HG03097 (cell line): ENCODE measurements at regions not wholly inside any gene's neighbourhood (a gene's known extent, or its start where the extent isn't known, plus 50 kb on each side); places are given as distances from the start of the nearest gene placed in this dataset.

ENCODE experiments used
- ATAC-seq: cut with Tn5 transposase; IDR thresholded peaks from one replicate; pipeline ENCODE4 v1.9.1; 2021; ENCODE audit not compliant: unreplicated experiment, low FRiP score

DNA sequence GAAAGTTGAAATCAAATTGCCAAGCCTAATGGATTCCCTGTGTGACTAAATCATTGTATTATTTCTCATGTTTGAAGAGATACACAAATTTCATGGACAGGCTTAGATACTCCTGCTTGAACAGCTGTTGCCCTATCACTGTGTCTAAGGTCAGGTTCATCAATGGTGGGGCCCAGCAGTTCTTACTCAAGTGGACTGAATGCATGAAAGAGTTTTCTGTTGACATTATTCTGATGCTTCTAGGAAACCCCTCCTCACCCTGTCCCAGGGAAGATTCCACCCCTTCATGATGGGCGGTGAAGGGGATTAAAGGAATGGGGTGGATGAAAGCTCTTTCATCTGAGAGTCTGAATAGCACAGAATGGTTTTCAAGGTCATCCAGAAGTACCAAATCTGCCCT, 148.8 kb downstream of the INO80D start:
- ATAC-seq = no peak

DNA sequence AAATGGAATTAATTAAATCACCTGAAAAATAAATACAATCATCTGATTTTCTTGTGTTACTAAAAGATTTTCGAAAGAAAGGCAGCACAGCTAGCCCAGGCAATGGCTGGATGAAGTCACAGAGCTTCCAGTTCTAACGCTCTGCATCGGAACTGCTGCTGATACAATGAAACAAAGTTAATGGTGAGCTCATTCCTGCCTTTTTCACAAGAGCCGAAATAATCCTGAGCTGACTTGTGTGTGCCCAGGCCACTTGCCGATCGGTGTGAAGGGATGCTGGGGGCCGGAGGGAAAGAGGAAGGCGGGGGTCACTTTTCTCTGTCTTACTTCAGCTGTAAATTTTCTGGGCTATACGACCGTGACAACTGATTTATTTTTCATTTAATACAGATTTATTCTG, 149.5 kb downstream of the INO80D start:
- no peak for ATAC-seq

DNA sequence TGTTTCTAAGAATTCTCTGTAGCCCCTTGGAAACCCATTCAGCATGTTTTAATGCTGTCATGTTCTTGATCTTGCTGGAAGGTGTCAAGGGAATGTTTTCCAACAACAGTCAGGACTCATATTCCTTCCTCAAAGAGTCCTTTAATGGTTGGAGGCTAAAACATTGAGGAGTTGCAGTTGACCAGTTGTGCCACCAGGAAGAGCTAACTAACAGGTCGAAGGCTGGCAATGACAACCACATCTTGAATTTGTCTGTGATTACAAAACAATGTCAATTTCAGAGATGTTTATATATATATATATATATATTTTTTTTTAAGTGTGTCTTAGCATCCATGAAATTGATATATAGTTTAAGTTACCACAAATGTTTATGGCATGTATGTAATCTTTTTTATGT, 151.5 kb downstream of the INO80D start:
- no peak for ATAC-seq

DNA sequence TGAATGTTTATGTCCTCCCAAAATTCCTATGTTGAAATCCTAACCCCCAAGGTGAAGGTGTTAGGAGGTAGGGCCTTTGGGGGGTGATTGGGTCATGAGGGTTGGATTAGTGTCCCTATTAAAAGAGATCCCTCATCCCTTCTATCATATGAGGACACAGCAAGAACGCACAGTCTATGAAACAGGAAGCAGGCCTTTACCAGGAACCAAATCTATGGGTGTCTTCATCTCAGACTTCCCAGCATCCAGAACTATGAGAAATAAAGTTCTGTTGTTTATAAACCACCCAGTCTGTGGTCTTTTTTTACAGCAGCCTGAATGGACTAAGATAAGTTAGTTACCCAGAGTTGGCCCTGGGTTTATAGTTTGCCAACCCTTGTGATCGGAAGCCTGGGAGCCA, 153.1 kb downstream of the INO80D start:
- ATAC-seq = no peak

DNA sequence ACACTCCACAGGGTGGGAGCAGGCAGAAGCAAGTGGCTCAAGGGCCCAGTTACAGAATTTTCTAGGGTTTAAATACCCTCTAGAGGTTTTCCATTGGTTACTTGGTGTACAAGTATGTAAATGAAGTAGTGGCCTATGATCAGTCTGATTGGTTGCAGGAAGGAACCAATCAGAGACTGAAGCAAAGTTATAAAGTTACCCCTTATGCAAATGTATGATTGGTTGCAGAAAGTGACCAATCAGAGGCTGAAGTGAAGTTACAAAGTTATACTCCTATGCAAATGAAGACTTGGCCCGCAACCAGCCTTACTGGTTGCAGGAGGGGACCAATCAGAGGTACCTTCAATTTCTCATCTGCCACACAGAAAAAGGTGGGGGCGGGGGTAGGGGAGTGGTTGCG, 154.6 kb downstream of the INO80D start:
- no peak for ATAC-seq

DNA sequence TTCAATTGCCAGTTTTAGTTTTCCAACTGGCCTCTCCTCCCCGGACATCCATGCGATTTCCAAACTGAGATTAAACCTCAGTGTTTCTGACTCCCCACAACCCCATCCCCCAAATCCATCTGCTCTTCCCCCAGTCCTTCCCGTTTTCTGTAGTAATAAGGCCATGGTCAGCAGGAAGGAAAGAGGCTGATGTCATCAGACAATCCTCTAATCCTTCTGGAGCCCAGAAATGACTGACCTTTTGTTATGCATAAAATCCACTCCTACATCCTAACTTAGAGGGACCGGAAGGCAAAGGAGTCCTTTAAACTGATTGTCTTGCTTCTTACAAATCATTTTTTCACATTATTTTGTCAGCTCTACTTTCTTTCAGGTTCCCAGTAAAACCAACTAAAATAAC, 155.8 kb downstream of the INO80D start:
- ATAC-seq = no peak

DNA sequence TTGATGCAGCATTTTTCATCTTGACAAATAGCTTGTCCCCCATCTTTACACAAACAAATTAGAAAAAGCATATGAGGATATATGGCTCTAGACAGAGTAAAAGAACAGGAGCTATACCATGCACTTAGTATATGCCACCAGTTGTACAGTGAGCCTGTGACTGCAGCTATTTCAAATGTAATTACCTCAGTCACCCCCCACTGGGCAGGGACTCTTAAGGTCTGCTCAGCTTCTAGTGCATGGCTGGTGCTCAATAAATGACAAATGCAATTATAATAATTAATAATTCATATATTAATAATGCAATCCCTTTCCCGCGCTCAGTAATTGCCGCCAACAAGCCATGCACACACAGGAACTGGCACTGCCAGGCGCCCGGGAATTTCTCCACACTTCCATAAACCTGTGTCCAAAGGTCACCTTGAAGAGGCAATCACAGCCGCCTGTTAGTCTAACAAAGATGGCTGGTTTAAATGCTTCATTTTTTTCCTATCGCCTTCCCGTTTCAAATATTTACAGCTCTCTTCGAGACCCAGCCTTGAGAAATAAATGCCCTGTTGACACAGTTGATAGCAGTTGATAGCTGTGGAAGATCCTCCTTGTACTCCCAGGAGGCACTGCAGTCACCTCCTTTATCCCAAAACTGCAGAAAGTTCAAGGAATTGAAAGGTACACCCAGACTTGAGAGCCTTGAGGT, 156.6 kb downstream of the INO80D start:
- no peak for ATAC-seq

DNA sequence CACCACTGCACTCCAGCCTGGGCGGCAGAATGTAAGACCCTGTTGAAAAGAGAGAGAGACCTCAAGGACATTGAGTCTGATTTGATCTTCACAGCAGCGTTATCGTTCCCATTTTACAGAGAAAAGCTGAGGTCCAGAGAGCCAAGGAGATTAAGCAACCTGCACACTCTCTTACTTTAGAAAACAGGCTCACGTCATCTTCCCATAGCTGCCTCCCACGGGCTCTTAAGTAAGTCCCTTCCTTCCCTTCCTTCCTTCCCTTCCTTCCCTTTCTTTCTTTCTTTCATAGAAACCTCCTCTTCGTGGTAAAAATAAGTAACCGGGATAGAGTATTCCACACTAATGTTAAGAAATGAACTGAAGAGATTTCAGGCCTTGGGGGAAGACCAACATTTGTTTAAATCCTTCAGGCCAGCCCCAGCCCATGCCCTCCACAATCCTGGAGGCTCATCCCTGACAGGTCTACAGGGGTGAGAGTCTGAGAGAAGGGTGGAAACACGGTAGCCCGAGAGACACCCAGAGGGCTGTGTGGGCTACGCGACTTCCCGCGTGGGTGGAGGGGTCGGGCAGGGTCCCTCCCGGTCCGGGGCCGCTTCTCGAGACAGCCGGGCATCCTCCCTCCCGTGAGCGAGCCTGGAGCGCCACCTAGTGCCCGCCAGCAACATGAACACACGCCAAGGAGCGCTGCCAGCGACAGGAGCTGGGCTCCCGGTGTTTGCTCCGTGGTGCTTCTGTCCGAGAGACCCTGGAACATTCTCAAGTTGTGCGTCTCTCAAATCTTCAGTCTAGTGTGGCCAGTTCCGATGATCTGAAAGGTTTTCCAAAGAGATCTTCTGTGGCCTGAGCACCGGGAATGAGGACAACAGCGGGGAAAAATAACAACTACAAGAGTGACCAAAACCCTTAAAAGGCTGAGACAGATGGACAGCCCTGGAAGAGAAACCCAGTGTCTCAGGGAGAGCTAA, 160.3 kb downstream of the INO80D start:
- peak; percentile 84 for ATAC-seq

DNA sequence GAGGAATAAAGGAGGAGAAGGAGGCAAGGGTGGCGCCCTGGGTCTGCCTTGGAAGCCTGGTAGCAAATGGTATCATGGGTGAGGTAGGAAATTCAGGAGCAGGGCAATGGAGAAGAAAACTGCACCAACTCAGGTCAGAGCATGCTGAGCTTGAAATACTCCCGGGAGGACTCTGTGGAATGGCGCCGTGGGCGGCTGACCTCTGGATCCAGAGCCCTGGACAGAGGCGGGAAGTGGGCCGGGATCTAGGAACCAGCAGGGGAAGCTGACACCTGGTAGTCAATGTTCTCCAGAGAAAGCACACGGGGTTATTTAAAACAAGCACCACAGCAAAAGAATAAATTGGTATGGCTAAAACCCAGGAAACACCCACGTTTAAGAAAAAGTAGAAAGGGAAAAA, 161.3 kb downstream of the INO80D start:
- ATAC-seq = no peak

DNA sequence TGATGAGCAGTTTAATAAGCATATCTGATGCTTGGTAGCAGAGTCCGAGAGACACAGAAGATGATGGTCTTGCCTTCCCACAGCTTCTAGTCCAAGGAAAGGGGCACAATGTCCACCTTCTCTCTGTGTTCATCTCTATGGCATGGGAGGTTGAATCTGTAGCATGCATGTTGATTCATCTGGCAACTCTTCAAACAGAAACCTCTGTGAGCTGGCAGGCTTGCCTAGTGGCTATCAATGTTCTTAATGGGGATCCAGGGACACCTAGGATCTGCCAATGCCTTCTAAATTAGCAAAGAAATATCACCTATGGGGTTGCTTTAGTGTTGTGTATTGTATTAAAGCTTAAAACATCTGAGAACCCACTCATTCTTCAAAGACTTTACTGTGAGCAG, 170.8 kb downstream of the INO80D start:
- no peak for ATAC-seq

DNA sequence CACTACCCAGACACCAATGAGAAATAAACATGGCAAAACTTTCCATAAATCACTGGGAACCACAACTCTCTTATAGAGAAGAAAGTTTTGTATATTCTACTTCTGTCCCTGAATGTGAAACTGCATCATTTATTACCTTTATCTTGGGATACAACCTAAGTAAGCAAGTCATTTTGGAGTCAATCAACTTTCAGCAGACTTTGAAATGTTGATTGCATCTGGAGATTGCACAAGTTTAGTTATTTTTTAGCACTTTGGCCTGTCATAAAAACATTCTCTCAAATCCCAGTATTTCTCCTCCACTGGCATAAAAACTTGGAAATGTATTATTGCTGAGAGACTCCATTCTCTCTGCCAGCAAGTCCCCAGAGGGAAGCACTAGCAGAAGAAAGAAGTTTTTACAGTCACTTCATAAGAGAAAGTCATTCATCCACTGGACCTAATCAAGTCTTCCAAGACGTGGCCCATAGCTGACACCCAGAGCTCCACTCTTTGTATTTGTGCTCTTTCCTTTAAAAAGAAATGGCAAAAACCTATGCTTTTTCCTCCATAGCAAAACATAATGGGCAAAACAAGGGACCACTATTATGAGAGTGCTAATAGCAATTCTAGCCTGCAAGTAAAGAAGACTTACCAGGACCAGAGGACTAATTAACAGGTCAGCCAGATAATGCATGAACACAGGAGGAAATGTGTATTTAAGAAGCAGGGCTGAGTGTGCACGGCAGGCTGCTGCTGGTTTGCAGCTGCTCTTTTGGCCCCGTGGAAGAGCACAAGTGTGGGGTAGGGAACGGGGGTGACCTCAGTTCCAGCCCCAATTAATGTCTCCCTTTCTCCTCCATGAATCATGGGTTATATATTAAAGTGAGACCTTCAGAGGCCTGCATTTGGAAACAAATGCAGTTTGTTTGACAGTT, 171.5 kb downstream of the INO80D start:
- no peak for ATAC-seq

DNA sequence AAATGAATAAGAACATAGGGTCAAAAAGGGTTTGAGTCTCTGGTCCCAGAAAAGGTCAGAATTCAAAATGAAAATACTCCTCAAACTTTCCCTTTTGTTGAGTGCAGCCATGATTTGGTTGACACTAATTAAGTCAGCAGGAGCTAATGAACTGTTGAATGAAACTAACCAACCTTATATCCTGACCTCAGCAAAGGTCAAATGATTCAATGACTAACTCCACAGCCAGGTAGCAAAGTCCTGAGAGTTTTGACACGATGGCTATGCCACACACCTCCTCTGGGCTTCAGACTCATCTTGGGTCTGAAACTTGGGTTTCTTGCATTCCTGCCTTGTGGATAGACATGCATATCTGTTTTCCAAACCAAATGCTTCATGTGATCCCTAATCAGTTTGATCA, 172.3 kb downstream of the INO80D start:
- ATAC-seq = no peak

DNA sequence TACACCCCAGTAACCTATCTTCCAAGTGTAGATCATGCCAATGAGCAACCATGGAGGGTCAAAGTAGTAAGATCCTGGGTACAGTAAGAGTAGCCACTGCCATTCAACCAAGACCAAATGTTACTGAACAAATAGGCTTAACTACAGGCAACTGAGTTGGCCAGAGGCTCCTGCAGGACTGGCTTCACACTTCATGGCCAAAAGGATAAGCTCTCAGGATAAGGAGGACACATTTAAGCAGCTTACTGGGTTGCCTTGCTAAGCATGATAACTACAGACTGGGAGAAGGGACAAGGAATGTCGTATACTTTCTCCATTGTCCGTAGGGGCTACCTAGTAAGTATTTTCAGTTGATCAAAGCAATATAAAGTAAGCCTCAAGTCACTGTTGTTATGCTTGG, 174.7 kb downstream of the INO80D start:
- no peak for ATAC-seq

DNA sequence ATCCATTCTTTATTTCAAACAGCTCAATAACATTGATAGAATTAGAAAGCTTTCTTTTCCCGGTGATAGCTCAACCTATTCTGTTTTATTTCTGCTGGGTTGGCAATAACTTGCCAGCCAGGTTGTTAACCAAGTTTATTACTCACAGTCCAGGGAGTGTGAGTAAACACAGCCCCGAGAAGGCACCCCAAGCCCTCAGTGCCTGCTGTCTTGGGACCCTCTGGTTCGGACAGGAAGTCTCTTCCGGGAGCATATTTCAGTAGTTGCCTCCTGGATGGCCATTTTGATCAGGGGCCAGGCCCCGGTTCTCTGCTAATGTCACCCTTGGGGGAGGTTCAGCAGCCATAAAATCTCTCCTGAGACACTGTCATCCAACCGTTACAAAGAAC, 176.8 kb downstream of the INO80D start:
- no peak for ATAC-seq

DNA sequence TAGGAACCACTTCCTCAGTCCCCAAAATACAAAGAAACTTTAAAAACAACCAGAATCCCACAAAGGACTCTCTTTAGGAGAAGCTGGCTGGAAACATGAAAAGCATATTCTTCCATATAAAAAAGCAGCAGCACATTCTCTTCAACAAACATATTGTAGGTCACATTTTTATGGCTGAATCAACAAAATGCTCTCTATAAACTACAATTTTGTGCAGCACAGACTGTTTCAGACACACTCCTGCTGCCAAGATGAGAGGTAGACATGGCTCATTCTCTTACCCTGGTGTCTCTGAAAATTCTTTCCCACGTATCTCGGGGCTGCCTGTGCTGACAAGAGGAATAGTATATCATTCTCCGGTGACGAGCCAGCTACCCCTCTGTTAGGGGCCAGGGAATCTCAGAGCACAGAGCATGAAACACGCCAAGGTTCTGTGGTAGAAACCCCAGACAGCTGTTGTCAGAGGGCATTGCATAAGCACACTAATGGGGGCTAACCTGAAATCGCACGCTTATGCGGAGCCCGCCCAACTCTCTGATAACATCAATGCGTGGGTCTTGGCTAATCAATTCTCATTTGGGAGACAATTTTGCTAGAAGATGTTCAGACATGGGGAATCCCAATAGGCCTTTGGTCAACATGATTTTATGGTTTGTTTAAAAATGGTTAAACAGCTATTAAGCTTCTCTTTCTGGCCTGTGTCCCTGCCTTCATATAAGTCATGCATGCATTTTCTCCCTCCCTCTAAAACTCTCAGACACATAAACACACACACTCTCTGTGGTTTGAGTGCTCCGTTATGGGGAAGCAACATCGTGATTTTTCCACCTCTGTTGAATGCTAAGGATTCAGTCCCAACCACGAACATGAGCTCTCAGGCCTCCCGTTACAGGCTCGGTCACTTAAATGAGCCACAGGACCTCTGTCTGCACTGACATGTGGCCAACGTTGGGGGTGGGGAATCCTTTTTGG, 177.5 kb downstream of the INO80D start:
- no peak for ATAC-seq

DNA sequence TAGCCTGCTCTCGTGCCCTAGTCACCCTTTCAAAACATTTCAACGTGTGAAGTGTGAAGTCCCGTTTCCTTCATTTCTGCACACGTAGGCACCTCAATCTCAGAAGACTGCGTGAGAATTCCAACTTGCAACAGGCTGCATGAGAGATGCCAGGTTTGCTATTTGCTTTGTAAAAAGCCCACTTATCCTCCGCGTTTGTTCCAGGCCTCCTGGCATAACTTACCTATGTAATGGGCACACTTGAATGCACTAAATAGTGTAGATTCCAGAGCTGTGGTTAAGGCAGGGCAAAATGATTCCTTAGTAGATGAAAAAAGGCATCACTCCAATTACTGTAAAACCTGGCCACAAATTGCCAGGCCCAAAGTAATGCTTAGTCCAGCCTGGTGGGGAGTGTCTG, 179.6 kb downstream of the INO80D start:
- no peak for ATAC-seq

DNA sequence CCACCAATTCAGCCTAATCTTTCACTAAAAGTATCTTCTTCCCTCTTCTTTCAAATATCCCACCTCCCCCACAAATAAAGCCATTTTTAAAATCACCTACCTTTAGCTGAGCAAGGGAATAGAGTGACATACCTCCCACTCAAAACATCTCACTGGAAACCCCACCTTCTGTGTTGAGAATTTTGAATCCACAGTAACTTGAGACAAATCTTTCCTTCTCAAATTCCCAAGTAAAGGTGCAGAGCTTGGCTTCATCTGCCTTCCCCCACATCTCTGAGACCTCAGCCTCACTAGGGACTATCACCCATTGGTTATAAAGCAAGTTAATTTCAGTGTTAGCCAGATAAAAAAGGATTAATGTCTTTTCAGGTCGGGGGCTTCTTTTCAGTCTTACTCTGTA, 180.4 kb downstream of the INO80D start:
- ATAC-seq = no peak

DNA sequence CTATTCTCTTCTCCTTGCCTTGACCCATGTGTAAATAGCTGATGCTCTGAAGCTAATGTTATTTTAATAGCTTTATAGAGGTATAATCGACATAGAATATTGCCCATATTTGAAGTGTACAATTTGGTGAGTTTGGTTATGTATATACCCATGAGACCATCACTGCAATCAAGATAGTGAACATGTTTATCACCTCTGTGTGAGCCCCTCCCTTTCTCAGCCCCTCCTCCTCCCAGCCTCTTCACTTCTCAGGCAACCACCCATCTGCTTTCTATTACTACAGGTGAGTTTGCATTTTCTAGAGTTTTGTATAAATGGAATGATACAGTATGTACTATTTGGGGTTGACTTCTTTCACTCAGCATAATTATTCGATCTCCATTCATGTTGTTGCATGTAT, 181.1 kb downstream of the INO80D start:
- ATAC-seq = no peak

DNA sequence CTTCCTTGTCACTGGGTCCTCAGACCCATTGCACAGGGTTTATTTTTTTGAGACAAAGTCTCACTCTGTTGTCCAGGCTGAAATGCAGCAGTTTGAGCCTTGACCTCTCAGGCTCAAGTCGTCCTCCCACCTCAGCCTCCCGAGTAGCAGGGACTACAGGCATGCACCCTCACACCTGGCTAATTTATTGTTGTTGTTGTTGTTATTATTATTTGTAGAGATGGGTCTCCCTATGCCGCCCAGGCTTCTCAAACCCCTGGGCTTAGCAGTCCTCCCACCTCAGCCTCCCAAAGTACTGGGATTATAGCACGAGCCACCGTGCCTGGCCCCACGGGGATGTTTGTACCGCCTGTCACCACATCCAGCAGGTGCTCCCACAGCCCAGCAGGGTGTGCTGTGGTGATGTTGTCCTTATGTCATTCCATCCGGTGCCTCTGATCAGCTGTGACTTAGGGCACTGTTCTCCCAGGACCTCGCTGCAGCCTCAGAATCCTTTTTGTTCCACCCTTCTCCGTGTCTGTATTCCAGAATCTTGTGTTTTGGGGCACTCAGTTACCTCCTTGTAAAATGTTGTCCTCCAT, 182.3 kb downstream of the INO80D start:
- ATAC-seq = no peak

DNA sequence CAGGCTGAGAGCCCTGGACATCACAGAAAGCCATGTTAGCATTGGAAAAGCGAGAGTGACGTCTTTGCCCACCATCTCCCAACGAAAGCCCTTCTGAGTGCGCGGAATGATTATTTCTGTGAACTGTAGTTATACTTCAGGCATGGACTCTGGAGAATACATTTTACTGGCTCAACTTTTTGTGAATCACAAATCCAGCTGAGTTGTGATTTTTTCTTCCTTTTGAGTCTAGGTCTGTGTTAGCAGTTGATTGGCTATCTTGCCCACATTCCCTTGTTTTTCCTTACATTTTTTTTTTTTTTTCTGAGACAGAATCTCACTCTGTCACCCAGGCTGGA, 183.1 kb downstream of the INO80D start:
- no peak for ATAC-seq
